A673 (cell line): ENCODE measurements at regions not wholly inside any gene's neighbourhood (a gene's known extent, or its start where the extent isn't known, plus 50 kb on each side); places are given as distances from the start of the nearest gene placed in this dataset.

Experiments
- CTCF ChIP-seq: fragments of 300-800, 200-600 bp; sonication (generic); conservative IDR thresholded peaks from 2 replicates; pipeline ENCODE4 v1.5.1; 2017; ENCODE audit warnings: low read depth, mild to moderate bottlenecking, antibody characterized with exemption, low read length, moderate library complexity, mixed read lengths
- EZH2 ChIP-seq: fragments of 200-600 bp; sonication (generic); IDR thresholded peaks from 2 replicates; pipeline ENCODE4 v1.6.1; 2017; ENCODE audit warnings: borderline replicate concordance, low read depth, mild to moderate bottlenecking, mixed read lengths, antibody characterized with exemption, low read length; ENCODE audit not compliant: poor library complexity, severe bottlenecking

GRCh38 chr20:11132819-11133415, 459.1 kb upstream of the JAG1 start:
- TF ChIP-seq EZH2: no peak
- no peak for TF ChIP-seq CTCF
